Right cardiac atrium (tissue), 5 donors: ENCODE measurements at regions not wholly inside any gene's neighbourhood (a gene's known extent, or its start where the extent isn't known, plus 50 kb on each side); places are given as distances from the start of the nearest gene placed in this dataset.
"Not testable (repeated sequence)": the region's sequence is repeated elsewhere in the genome, so short reads cannot be mapped to it uniquely, and the experiment has no call there.

Experiments
- ATAC-seq, 2 donors: fragments of 200-7000 bp; cut with Tn5 transposase; one replicate each; pipeline versions ENCODE4 v1.8.0 to v1.9.1; 2020; ENCODE audit warnings: moderate library complexity in 2 of 2, mild to moderate bottlenecking in 1 of 2
- DNase-seq, 3 donors: peaks; one replicate each; pipeline ENCODE4 v3.0.0-alpha.2; 2020
- H3K27ac ChIP-seq: one replicate; pipeline ENCODE4 v1.5.1; 2013; ENCODE audit warnings: mild to moderate bottlenecking, low read length, control low read depth, moderate library complexity
- H3K27me3 ChIP-seq: one replicate; pipeline ENCODE4 v1.6.1; 2013; ENCODE audit not compliant: control insufficient read depth, insufficient read depth
- H3K4me1 ChIP-seq: one replicate; pipeline ENCODE4 v1.6.1; 2013; ENCODE audit warnings: low read length; ENCODE audit not compliant: control insufficient read depth, insufficient read depth
- H3K4me3 ChIP-seq: one replicate; pipeline ENCODE4 v1.5.1; 2013; ENCODE audit warnings: low read length, control low read depth
- H3K9me3 ChIP-seq: one replicate; pipeline ENCODE4 v1.6.1; 2013; ENCODE audit warnings: low read length; ENCODE audit not compliant: control insufficient read depth
- WGBS: extraction: QIAGEN DNeasy Blood & Tissue Kit; methylation state at CpG from one replicate; pipeline ENCODE4 v1.1.7; 2013; 5-methylcytosine and 5-hydroxymethylcytosine counted together
- intact Hi-C, 4 donors: fragments of 100-400 bp; cut with DNase I; formaldehyde crosslinking; loops; one replicate each; pipeline versions ENCODE4 v1.11.0 to v1.14.0; 2022 to 2023
- donor health status: healthy with polysubstance abuse.
- donor health status: DM: no; HTN: yes; CAD: no.
- donor health status: DM: no; HTN: no; CAD: no.
- donor health status: DM: no; HTN: yes; CAD: no; lungs with severe emphysema.
- donor health status: DM: yes; HTN: yes; CAD: no.

GRCh38 chr6:137717074-137718073, 149.7 kb upstream of the TNFAIP3 start:
- Histone ChIP-seq H3K27ac (no peak overlapping the region), H3K9me3 (no peaks in the 10 kb centered on the region), H3K4me3 (no peak overlapping the region), H3K27me3 (no peaks in the 10 kb centered on the region), H3K4me1 (no peaks in the 10 kb centered on the region)
- no peak for DNase-seq
- intact Hi-C loops, result no loop called here
- no peak for ATAC-seq
- 88% methylated on average over 7 of the region's 7 CpGs for WGBS

GRCh38 chr6:137718903-137719302, 148.2 kb upstream of the TNFAIP3 start:
- H3K4me3 ChIP-seq, intact Hi-C loops, H3K27ac ChIP-seq, H3K27me3 ChIP-seq, ATAC-seq, H3K4me1 ChIP-seq, H3K9me3 ChIP-seq, DNase-seq: not testable (repeated sequence)
- 92% methylated on average over 5 of the region's 5 CpGs for WGBS

GRCh38 chr6:137722749-137723272, 144.2 kb upstream of the TNFAIP3 start:
- intact Hi-C loops, result no loop called here
- H3K27ac ChIP-seq, result no peak overlapping the region
- H3K4me3 ChIP-seq, result no peak overlapping the region
- H3K4me1 ChIP-seq, result peaks cover 2% of the 10 kb centered on the region
- WGBS, result 74% methylated on average over 5 of the region's 5 CpGs
- no peak for DNase-seq
- no peaks in the 10 kb centered on the region for H3K27me3 ChIP-seq
- ATAC-seq, result no peak
- H3K9me3 ChIP-seq, result no peaks in the 10 kb centered on the region

- Histone ChIP-seq H3K27ac (no peak overlapping the region), H3K27me3 (no peaks in the 10 kb centered on the region), H3K4me1 (peaks cover 2% of the 10 kb centered on the region), H3K9me3 (no peaks in the 10 kb centered on the region), H3K4me3 (no peak overlapping the region)
- no peak for DNase-seq
- no peak for ATAC-seq
- WGBS, result 77% methylated on average over 4 of the region's 4 CpGs
- intact Hi-C loops, result no loop called here
Observed at GRCh38 chr6:137723273-137724017, 143.6 kb upstream of the TNFAIP3 start.

GRCh38 chr6:137724018-137724403, 143.0 kb upstream of the TNFAIP3 start:
- no peak overlapping the region for H3K27ac ChIP-seq
- DNase-seq (no peak), ATAC-seq (no peak)
- 83% methylated on average over 3 of the region's 3 CpGs for WGBS
- H3K4me1 ChIP-seq, result peaks cover 2% of the 10 kb centered on the region
- H3K9me3 ChIP-seq, result no peaks in the 10 kb centered on the region
- no peaks in the 10 kb centered on the region for H3K27me3 ChIP-seq
- H3K4me3 ChIP-seq, result no peak overlapping the region
- intact Hi-C loops, result no loop called here

- 75% methylated on average over 10 of the region's 10 CpGs for WGBS
- peak; percentile 74 to 84 for ATAC-seq
- intact Hi-C loops, result no loop called here
- Histone ChIP-seq H3K4me3 (no peak overlapping the region), H3K27me3 (no peaks in the 10 kb centered on the region), H3K27ac (no peak overlapping the region), H3K9me3 (no peaks in the 10 kb centered on the region), H3K4me1 (peaks cover 2% of the 10 kb centered on the region)
- DNase-seq, result peak; percentile 65 to 77 (median 74)
Observed at GRCh38 chr6:137724495-137725211, 142.4 kb upstream of the TNFAIP3 start.

- H3K4me1 ChIP-seq, result peaks cover 2% of the 10 kb centered on the region
- no peak for ATAC-seq
- intact Hi-C loops, result no loop called here
- H3K9me3 ChIP-seq, result no peaks in the 10 kb centered on the region
- H3K27ac ChIP-seq, result no peak overlapping the region
- no peaks in the 10 kb centered on the region for H3K27me3 ChIP-seq
- 92% methylated on average over 2 of the region's 2 CpGs for WGBS
- no peak for DNase-seq
- no peak overlapping the region for H3K4me3 ChIP-seq
Observed at GRCh38 chr6:137725949-137726348, 141.1 kb upstream of the TNFAIP3 start.

- intact Hi-C loops, result no loop called here
- no peak for DNase-seq
- Histone ChIP-seq H3K9me3 (no peaks in the 10 kb centered on the region), H3K27ac (no peak overlapping the region), H3K4me1 (peaks cover 2% of the 10 kb centered on the region), H3K4me3 (no peak overlapping the region), H3K27me3 (no peaks in the 10 kb centered on the region)
- no peak for ATAC-seq
- 81% methylated on average over 1 of the region's 1 CpG for WGBS
Observed at GRCh38 chr6:137726582-137726981, 140.5 kb upstream of the TNFAIP3 start.

- peaks cover 2% of the 10 kb centered on the region for H3K4me1 ChIP-seq
- H3K27ac ChIP-seq, result no peak overlapping the region
- intact Hi-C loops, result no loop called here
- ATAC-seq, result no peak
- no peak overlapping the region for H3K4me3 ChIP-seq
- no peaks in the 10 kb centered on the region for H3K9me3 ChIP-seq
- H3K27me3 ChIP-seq, result no peaks in the 10 kb centered on the region
- WGBS, result 66% methylated on average over 4 of the region's 4 CpGs
- DNase-seq, result no peak
Observed at GRCh38 chr6:137727216-137727765, 139.8 kb upstream of the TNFAIP3 start.
